ENCODE measurements at regions not wholly inside any gene's neighbourhood (a gene's known extent, or its start where the extent isn't known, plus 50 kb on each side); places are given as distances from the start of the nearest gene placed in this dataset.

DNA sequence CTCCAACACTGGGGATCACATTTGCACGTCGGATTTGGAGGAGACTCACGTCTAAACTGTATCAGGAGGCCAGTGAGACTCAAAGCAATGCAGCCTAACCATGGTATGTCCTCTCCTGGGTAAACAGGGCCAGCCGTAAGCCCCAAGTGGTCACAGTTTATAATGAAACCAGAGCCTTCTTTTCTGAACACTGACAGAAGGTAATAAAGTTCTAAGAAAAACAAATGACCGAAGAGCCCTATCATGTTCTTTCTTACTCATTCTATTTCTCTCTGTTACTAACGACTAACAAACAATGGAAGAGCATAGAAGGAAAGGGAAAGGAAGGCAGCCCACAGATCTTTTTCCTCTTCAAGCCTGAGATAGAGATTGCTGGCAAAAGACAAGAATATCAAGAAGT lies 796.8 kb upstream of the SOX11 start:
- Mint-ChIP-seq H3K4me1 (ENCODE audit: low read depth) (no peaks in the 10 kb centered on the region), H3K27me3 (ENCODE audit: low read depth) (no peaks in the 10 kb centered on the region), H3K27ac (no peak overlapping the region), H3K4me3 (no peak overlapping the region), H3K36me3 (ENCODE audit: low read depth) (no peaks in the 10 kb centered on the region), H3K9me3 (ENCODE audit: insufficient read depth) (peaks cover 19% of the 10 kb centered on the region)
- ChIA-PET POLR2A (no interaction called here), CTCF (no interaction called here)
- ATAC-seq: no peak
- DNase-seq: no peak

DNA sequence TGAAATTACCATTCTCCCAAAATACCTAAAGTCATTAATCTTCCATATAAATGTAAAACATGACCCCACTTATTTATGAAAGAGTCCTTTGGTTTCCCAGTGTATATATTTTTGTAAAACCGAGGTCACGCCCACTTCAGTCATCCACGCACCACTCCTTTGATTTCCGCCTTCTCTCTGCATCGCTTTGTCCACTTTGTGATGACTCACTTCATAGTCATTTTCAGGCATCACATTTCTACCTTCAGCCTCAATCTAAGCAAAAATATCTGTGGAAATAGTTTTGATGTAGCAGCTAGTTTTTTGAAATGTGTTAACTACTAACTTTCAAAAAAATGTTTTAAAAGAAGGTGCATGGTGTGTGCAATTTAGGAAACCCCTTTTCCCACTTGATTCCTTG lies 793.5 kb upstream of the SOX11 start:
- CTCF ChIA-PET: no interaction called here
- DNase-seq: no peak

DNA sequence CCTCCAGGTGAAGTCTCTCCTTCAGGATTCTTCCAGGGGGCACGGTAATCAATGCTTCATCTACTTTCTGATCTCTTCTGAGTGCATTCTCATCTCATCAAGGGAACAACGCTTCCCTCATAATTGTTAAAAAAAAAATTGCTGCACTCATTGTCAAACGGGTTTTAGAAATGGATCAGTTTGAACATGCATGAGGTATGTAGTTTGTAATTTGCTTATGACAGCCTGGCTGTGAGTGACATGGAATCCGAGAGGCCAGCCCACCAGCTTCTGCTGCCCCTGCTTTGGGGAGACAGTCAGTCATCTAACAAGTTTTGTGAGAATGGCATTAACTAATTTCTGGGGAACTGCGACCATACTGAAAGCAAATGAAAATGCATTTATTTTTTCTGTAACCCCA lies 791.9 kb upstream of the SOX11 start:
- CTCF ChIA-PET: no interaction called here

More for the DNA sequence above, 793.5 kb upstream of the SOX11 start:
- H3K27me3 Mint-ChIP-seq (ENCODE audit: low read depth): no peaks in the 10 kb centered on the region
- H3K9me3 Mint-ChIP-seq (ENCODE audit: insufficient read depth): peaks cover 21% of the 10 kb centered on the region
- H3K27ac Mint-ChIP-seq: no peak overlapping the region
- no peaks in the 10 kb centered on the region for H3K4me1 Mint-ChIP-seq (ENCODE audit: low read depth)
- no peak overlapping the region for H3K4me3 Mint-ChIP-seq
- H3K36me3 Mint-ChIP-seq (ENCODE audit: low read depth): no peaks in the 10 kb centered on the region
- POLR2A ChIA-PET: no interaction called here
- no peak for ATAC-seq

DNA sequence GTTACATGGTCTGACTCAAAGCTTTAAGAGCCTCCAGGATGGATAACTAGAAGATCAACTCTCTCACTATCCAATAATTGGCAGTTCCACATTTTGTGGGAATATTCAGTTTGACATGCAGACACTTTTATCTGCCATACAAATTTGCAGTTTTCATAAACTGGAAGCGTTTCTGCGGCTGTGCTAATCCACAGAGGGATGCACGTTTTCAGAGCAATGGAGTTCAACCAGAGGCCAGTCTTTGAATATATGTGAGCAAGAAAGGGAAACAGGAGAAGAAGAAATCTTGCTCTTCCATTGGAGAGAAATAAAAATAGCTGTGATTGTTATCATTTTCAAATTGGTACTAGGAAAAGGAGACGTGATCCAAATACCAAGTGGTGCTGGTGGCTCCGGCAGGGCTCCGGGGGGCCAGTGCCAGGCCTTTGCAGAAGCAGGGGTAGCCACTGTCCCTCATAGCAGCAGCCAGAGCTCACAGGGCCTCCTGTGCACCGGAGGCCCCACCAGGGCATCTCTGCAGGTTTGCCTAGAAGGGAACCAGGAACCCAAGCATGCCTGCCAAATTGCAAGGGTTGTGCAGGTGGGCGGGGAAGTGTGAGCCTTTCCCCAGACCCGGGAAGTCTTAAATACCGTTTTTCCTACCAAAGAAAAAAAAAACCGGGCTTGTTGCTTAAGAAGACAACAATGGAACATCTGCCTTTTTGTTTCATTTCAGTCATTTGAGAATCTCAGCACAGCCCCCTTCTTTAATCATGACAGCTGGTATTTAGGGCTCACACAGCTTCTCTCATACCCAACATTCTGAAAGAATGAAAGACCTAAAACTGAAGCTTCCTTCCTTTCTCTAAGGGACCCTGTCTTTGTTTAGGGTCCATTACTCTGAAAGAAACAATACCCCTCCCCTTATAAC lies 791.1 kb upstream of the SOX11 start:
- H3K4me1 Mint-ChIP-seq (ENCODE audit: low read depth): no peaks in the 10 kb centered on the region
- POLR2A ChIA-PET: no interaction called here
- ATAC-seq: no peak
- no peaks in the 10 kb centered on the region for H3K27me3 Mint-ChIP-seq (ENCODE audit: low read depth)
- CTCF ChIA-PET: no interaction called here
- H3K27ac Mint-ChIP-seq: no peak overlapping the region
- H3K36me3 Mint-ChIP-seq (ENCODE audit: low read depth): no peaks in the 10 kb centered on the region
- H3K9me3 Mint-ChIP-seq (ENCODE audit: insufficient read depth): peaks cover 21% of the 10 kb centered on the region
- no peak for DNase-seq
- no peak overlapping the region for H3K4me3 Mint-ChIP-seq

More for the DNA sequence above, 791.9 kb upstream of the SOX11 start:
- no peak overlapping the region for H3K27ac Mint-ChIP-seq
- no peak for ATAC-seq
- H3K4me3 Mint-ChIP-seq: no peak overlapping the region
- POLR2A ChIA-PET: no interaction called here
- H3K9me3 Mint-ChIP-seq (ENCODE audit: insufficient read depth): peaks cover 21% of the 10 kb centered on the region
- H3K36me3 Mint-ChIP-seq (ENCODE audit: low read depth): no peaks in the 10 kb centered on the region
- no peak for DNase-seq
- H3K4me1 Mint-ChIP-seq (ENCODE audit: low read depth): no peaks in the 10 kb centered on the region
- no peaks in the 10 kb centered on the region for H3K27me3 Mint-ChIP-seq (ENCODE audit: low read depth)

DNA sequence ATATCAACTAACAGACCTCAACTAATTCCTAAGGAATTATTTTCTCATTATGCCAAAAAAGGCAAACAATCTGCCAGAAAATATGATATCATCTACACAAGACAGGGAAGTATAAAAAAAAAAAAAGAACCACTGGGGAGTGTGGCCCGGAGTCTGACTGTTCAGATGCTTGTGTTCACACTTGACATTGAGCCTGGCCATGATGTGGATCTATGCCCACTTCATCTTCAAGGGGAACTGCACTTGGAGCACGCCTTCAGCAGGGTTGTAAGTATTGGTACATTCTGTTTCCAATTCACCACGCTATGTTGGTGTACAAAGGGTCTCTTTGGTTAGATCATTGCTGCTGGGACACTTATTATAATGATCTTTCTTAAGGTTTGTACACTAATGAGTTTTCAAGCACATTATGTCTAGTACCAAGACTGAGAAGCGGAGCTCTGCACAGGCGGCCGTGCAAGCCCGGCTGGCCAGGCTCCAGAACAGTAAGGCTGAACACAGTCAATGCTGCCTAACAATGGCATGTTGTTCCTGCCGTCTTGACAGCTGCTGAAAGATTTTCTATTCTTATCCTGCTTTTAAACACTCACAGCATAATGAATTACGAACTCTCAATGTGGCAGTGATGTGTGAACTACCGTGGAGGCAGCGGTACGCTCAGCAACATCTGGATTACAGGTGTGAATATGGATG lies 788.4 kb upstream of the SOX11 start:
- DNase-seq (no peak), ATAC-seq (no peak)
- no peak overlapping the region for H3K27ac Mint-ChIP-seq
- ChIA-PET POLR2A (no interaction called here), CTCF (no interaction called here)
- no peaks in the 10 kb centered on the region for H3K36me3 Mint-ChIP-seq (ENCODE audit: low read depth)
- peaks cover 4% of the 10 kb centered on the region for H3K9me3 Mint-ChIP-seq (ENCODE audit: insufficient read depth)
- H3K27me3 Mint-ChIP-seq (ENCODE audit: low read depth): no peaks in the 10 kb centered on the region
- H3K4me3 Mint-ChIP-seq: no peak overlapping the region
- no peaks in the 10 kb centered on the region for H3K4me1 Mint-ChIP-seq (ENCODE audit: low read depth)

DNA sequence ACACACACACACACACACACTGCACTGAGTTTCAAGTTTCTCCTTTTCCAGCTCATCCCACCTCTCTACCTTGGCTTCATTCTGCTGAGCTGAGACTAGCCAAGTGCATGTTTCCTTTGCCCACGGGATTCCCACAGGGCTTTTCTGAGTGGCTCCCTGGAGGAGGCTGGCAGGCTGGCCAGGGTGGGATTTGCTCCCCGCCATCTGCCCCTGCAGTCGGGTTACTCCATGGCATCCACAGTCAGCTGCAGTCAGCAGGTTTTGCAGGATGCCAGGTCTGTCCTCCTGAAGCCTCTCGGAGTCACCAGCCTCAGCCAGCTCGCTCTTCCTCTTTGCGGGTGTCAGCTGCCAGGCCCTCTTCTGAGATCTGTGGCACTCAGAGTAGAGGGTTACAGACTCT lies 783.7 kb upstream of the SOX11 start:
- no peak for ATAC-seq
- no peak for DNase-seq

DNA sequence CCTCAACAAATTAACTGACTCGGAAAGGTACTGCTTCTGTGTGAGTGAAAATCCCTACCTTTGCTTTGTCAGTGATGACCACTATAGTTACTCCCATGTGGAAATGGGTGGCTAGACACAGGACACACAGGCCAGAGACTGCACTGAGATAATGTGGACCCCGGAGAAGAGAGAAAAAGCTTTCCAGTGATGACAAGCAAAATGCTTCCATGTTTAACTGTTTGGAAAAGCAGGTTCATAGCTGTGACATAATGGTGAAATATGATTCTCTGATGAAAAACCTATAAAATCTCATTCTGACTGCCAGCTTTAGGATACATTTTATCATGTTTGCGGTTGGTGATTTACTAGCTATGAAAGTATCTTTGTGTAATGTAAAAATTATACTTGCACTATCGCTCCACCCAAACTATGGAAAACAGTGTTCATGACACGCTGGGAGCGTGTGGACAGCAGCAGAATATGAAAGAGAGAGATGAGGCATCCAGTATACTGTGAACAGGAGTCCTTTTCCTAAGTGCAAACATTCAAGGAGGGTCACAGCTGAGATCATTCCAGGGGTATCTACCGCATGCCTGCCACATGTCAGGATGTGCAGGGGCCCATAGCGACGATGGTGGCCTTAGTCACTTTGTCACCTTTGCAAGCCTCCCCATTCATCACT lies 782.7 kb upstream of the SOX11 start:
- DNase-seq (no peak), ATAC-seq (no peak)
- ChIA-PET POLR2A (no interaction called here), CTCF (no interaction called here)
- Mint-ChIP-seq H3K27ac (no peak overlapping the region), H3K4me3 (no peak overlapping the region), H3K27me3 (ENCODE audit: low read depth) (no peaks in the 10 kb centered on the region), H3K9me3 (ENCODE audit: insufficient read depth) (peaks cover 6% of the 10 kb centered on the region), H3K4me1 (ENCODE audit: low read depth) (no peaks in the 10 kb centered on the region), H3K36me3 (ENCODE audit: low read depth) (no peaks in the 10 kb centered on the region)

More for the DNA sequence above, 783.7 kb upstream of the SOX11 start:
- ChIA-PET POLR2A (no interaction called here), CTCF (no interaction called here)
- no peak overlapping the region for H3K27ac Mint-ChIP-seq
- H3K4me3 Mint-ChIP-seq: no peak overlapping the region
- peaks cover 2% of the 10 kb centered on the region for H3K9me3 Mint-ChIP-seq (ENCODE audit: insufficient read depth)
- no peaks in the 10 kb centered on the region for H3K27me3 Mint-ChIP-seq (ENCODE audit: low read depth)
- no peaks in the 10 kb centered on the region for H3K36me3 Mint-ChIP-seq (ENCODE audit: low read depth)
- no peaks in the 10 kb centered on the region for H3K4me1 Mint-ChIP-seq (ENCODE audit: low read depth)

DNA sequence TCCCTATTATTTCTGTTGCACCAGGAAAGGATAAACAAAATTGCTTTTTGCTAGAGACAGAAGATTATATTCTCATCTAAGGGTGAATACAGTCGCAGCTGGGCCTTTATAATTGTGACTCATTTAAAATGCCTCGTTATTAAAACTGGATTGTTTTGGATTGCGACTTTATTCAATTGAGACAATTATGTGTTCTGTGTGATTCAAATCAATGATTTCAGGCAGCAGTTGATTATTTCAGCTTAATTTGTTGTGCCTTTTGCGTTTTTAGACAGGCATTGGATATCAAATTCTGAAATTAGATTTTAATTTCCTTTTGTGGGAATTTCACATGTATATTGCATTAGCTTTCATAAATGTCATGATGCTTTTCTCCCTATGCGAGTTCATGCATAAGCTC lies 778.1 kb upstream of the SOX11 start:
- DNase-seq (no peak), ATAC-seq (no peak)
- no peaks in the 10 kb centered on the region for H3K4me1 Mint-ChIP-seq (ENCODE audit: low read depth)
- H3K4me3 Mint-ChIP-seq: no peak overlapping the region
- no peaks in the 10 kb centered on the region for H3K27me3 Mint-ChIP-seq (ENCODE audit: low read depth)
- H3K27ac Mint-ChIP-seq: no peak overlapping the region
- ChIA-PET POLR2A (no interaction called here), CTCF (no interaction called here)
- no peaks in the 10 kb centered on the region for H3K36me3 Mint-ChIP-seq (ENCODE audit: low read depth)
- H3K9me3 Mint-ChIP-seq (ENCODE audit: insufficient read depth): peaks cover 18% of the 10 kb centered on the region

DNA sequence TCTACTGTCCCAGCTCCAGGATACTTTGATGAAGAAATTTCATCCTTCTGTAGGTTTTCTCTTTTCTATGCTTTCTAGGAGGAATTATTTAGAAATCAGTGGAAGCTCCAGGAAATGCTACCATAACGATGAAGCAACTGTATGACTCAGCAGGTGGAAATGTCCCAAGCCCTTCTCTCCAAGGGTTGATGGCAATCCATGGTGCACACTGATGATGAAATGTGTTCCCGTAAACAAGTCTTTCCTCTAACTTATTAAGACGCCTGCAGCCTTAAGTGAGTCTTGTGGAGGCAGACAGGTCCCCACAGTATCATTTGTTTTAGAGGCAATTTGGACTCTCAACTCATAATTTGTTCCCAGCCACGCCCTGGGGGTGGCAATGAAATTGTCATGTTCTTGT lies 777.6 kb upstream of the SOX11 start:
- CTCF ChIA-PET: no interaction called here
- H3K27me3 Mint-ChIP-seq (ENCODE audit: low read depth): no peaks in the 10 kb centered on the region
- no peaks in the 10 kb centered on the region for H3K4me1 Mint-ChIP-seq (ENCODE audit: low read depth)
- peaks cover 18% of the 10 kb centered on the region for H3K9me3 Mint-ChIP-seq (ENCODE audit: insufficient read depth)
- H3K36me3 Mint-ChIP-seq (ENCODE audit: low read depth): no peaks in the 10 kb centered on the region
- POLR2A ChIA-PET: no interaction called here
- DNase-seq (no peak), ATAC-seq (no peak)
- no peak overlapping the region for H3K27ac Mint-ChIP-seq
- H3K4me3 Mint-ChIP-seq: no peak overlapping the region

DNA sequence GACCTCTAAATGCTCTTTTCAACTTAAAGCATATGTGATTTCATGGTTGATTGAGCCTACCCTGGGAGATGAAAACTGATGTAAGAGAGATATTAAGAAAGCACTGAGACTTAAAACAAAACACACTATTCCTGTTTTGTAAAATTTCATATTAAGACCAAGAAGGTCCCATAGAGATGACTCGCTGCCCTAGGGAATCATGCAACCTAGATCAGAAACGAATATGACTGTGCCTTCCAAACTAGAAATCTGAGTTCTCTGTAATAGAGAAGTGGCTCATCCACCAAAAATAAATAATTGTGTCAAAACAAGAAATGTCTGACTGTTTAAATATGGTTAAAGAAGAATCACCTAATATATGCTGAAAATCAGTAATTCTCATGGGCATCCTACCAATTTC lies 776.8 kb upstream of the SOX11 start:
- no peak overlapping the region for H3K27ac Mint-ChIP-seq
- ChIA-PET POLR2A (no interaction called here), CTCF (no interaction called here)
- H3K9me3 Mint-ChIP-seq (ENCODE audit: insufficient read depth): peaks cover 18% of the 10 kb centered on the region
- no peak for ATAC-seq
- no peaks in the 10 kb centered on the region for H3K27me3 Mint-ChIP-seq (ENCODE audit: low read depth)
- no peaks in the 10 kb centered on the region for H3K4me1 Mint-ChIP-seq (ENCODE audit: low read depth)
- H3K4me3 Mint-ChIP-seq: no peak overlapping the region
- no peak for DNase-seq
- H3K36me3 Mint-ChIP-seq (ENCODE audit: low read depth): no peaks in the 10 kb centered on the region

DNA sequence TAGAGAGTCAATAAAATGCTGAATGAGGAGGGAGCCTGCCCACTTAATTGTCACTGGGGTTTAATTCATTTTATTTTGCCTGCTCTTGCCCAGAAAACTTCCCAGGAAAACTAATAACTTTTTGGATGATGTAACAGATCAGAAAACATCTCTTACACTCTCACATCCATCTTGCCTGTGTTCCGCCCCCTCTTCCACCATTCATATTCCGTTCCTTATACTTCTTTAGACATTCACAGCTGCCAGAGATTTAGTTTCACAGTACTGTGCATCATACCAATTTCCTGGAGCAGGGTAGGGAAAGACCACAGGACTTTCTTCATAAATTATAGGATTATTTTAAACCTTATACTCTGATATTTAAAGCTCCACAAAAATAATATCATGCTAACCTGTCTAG lies 776.1 kb upstream of the SOX11 start:
- ChIA-PET POLR2A (no interaction called here), CTCF (no interaction called here)
- Mint-ChIP-seq H3K27ac (no peak overlapping the region), H3K4me1 (ENCODE audit: low read depth) (no peaks in the 10 kb centered on the region), H3K9me3 (ENCODE audit: insufficient read depth) (peaks cover 18% of the 10 kb centered on the region), H3K36me3 (ENCODE audit: low read depth) (no peaks in the 10 kb centered on the region), H3K27me3 (ENCODE audit: low read depth) (no peaks in the 10 kb centered on the region), H3K4me3 (no peak overlapping the region)
- no peak for ATAC-seq
- no peak for DNase-seq

DNA sequence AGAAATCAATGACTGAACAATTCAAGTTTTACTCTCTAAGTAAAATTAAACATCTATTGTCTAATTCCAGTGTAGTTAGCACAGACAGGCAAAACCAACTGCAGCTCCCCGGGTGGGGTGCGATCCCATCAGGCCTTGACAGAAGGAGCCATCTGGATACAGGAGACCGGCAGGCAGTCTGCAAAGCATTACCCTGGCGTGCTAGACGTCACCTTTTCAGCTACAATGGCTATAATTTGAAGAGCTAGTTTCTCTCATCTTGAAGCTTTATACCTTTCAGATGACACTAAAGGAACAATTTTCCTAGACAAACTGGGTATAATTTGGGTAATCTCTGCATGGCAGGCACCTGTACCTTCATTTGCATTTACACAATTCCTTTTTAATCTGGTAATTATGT lies 761.5 kb upstream of the SOX11 start:
- no peak for DNase-seq
- Mint-ChIP-seq H3K4me3 (no peak overlapping the region), H3K4me1 (ENCODE audit: low read depth) (no peaks in the 10 kb centered on the region), H3K9me3 (ENCODE audit: insufficient read depth) (peaks cover 17% of the 10 kb centered on the region), H3K27ac (no peak overlapping the region), H3K36me3 (ENCODE audit: low read depth) (no peaks in the 10 kb centered on the region), H3K27me3 (ENCODE audit: low read depth) (no peaks in the 10 kb centered on the region)
- POLR2A ChIA-PET: no interaction called here
- CTCF ChIA-PET: no interaction called here
- no peak for ATAC-seq
